ENCODE measurements at regions not wholly inside any gene's neighbourhood (a gene's known extent, or its start where the extent isn't known, plus 50 kb on each side); places are given as distances from the start of the nearest gene placed in this dataset.

GRCh38 chr2:8403876-8404275, 278.0 kb upstream of the ID2 start:
- DNase-seq (ENCODE audit: low read depth) = no peak

- DNase-seq (ENCODE audit: low read depth) = no peak
These were observed 276.5 kb upstream of the ID2 start for GRCh38 chr2:8405334-8405733.

GRCh38 chr2:8406271-8406670, 275.6 kb upstream of the ID2 start:
- no peak for DNase-seq (ENCODE audit: low read depth)

GRCh38 chr2:8407332-8407731, 274.5 kb upstream of the ID2 start:
- DNase-seq (ENCODE audit: low read depth) = no peak

- no peak for DNase-seq (ENCODE audit: low read depth)
These were observed 273.0 kb upstream of the ID2 start for GRCh38 chr2:8408560-8409460.

GRCh38 chr2:8409461-8410260, 272.2 kb upstream of the ID2 start:
- no peak for DNase-seq (ENCODE audit: low read depth)

- no peak for DNase-seq (ENCODE audit: low read depth)
These were observed 269.8 kb upstream of the ID2 start for GRCh38 chr2:8412082-8412481.

GRCh38 chr2:8412586-8412985, 269.3 kb upstream of the ID2 start:
- no peak for DNase-seq (ENCODE audit: low read depth)

GRCh38 chr2:8413589-8414135, 268.2 kb upstream of the ID2 start:
- DNase-seq (ENCODE audit: low read depth) = no peak

GRCh38 chr2:8414946-8415879, 266.6 kb upstream of the ID2 start:
- no peak for DNase-seq (ENCODE audit: low read depth)

GRCh38 chr2:8416001-8416571, 265.8 kb upstream of the ID2 start:
- DNase-seq (ENCODE audit: low read depth) = no peak

- DNase-seq (ENCODE audit: low read depth) = no peak
These were observed 264.7 kb upstream of the ID2 start for GRCh38 chr2:8416849-8417832.

- DNase-seq (ENCODE audit: low read depth) = no peak
These were observed 263.1 kb upstream of the ID2 start for GRCh38 chr2:8418721-8419120.

GRCh38 chr2:8421658-8422449, 260.0 kb upstream of the ID2 start:
- DNase-seq (ENCODE audit: low read depth) = no peak

- no peak for DNase-seq (ENCODE audit: low read depth)
These were observed 259.4 kb upstream of the ID2 start for GRCh38 chr2:8422450-8422800.

GRCh38 chr2:8424997-8425900, 256.6 kb upstream of the ID2 start:
- no peak for DNase-seq (ENCODE audit: low read depth)

GRCh38 chr2:8426550-8426949, 255.3 kb upstream of the ID2 start:
- DNase-seq (ENCODE audit: low read depth) = no peak

- DNase-seq (ENCODE audit: low read depth) = no peak
These were observed 254.6 kb upstream of the ID2 start for GRCh38 chr2:8427211-8427610.
